GM12891 (cell line): ENCODE measurements at regions not wholly inside any gene's neighbourhood (a gene's known extent, or its start where the extent isn't known, plus 50 kb on each side); places are given as distances from the start of the nearest gene placed in this dataset.

Source experiments
- POLR2A ChIP-seq: IDR thresholded peaks from 2 replicates; pipeline ENCODE4 v1.6.1; 2011; ENCODE audit warnings: low read depth, low read length, control low read depth
- POLR2AphosphoS5 ChIP-seq: IDR thresholded peaks from 2 replicates; pipeline ENCODE4 v1.6.1; 2011; ENCODE audit warnings: low read depth, low read length, control low read depth

GRCh38 chr10:10193848-10194247, 823.8 kb upstream of the CELF2 start:
- TF ChIP-seq POLR2A (no peak), POLR2AphosphoS5 (no peak)
